HepG2 (cell line): ENCODE measurements at regions not wholly inside any gene's neighbourhood (a gene's known extent, or its start where the extent isn't known, plus 50 kb on each side); places are given as distances from the start of the nearest gene placed in this dataset.

Source experiments
- ATAC-seq: fragments of 200-7000 bp; cut with Tn5 transposase; 3 replicates; pipeline ENCODE4 v1.9.1; 2020; ENCODE audit warnings: mild to moderate bottlenecking, moderate library complexity
- BruUV-seq: library from RNA; stranded (reverse); fragments of 400-500 nt; replicated peaks from 2 replicates; lab custom pipeline; 2021; lab: Mats Ljungman, UMichigan
- CTCF ChIA-PET: fragments of 300-600 bp; formaldehyde crosslinking; extraction: SDS; loops from one replicate; lab custom pipeline; 2021; ENCODE audit warnings: low total read pairs, inconsistent platforms, low intra/inter-chr PET ratio; lab: Yijun Ruan, JAX
- POLR2A ChIA-PET: fragments of 350-600 bp; sonication (Branson Sonifier 250); formaldehyde crosslinking; loops from one replicate; lab custom pipeline; 2020; ENCODE audit warnings: antibody characterized with exemption, inconsistent platforms; lab: Yijun Ruan, JAX
- DNase-seq: peaks from one replicate; pipeline ENCODE4 v3.0.0-alpha.2; 2015; ENCODE audit warnings: low spot score
- FAIRE-seq: peaks from 3 replicates; lab custom pipeline; 2011; peaks lifted over from hg19 to GRCh38; lab: Jason Lieb, UNC
- H2AFZ ChIP-seq: one replicate; pipeline ENCODE4 v1.6.1; 2011; ENCODE audit warnings: low read length, inconsistent platforms
- H3K27ac ChIP-seq: fragments of 300-600 bp; 3 replicates; pipeline ENCODE4 v1.8.0; 2011; ENCODE audit warnings: mixed run types, mild to moderate bottlenecking, mixed read lengths, low read length, inconsistent platforms; ENCODE audit not compliant: insufficient read depth; ENCODE audit errors: extremely low read length
- H3K27me3 ChIP-seq, 2 experiments: fragments of 200-600 bp in 1 of 2; 2 replicates in 1 of 2; 3 replicates in 1 of 2; pipeline versions ENCODE4 v1.6.0 to v1.8.0; 2011; ENCODE audit warnings: low read length in 2 of 2, mild to moderate bottlenecking in 2 of 2, moderate library complexity in 2 of 2, inconsistent platforms in 1 of 2; ENCODE audit not compliant: insufficient read depth in 2 of 2, control insufficient read depth in 1 of 2
- H3K36me3 ChIP-seq, 2 experiments: fragments of 200-600 bp in 1 of 2; replicated peaks in 1 of 2; 2 replicates in 1 of 2; 3 replicates in 1 of 2; pipeline versions ENCODE4 v1.5.1 to v1.8.0; 2011; ENCODE audit warnings: low read length in 2 of 2, inconsistent platforms in 1 of 2; ENCODE audit not compliant: insufficient read depth in 2 of 2, control insufficient read depth in 1 of 2
- H3K4me1 ChIP-seq: 2 replicates; pipeline ENCODE4 v1.5.1; 2012; ENCODE audit warnings: low read length, inconsistent platforms; ENCODE audit not compliant: insufficient read depth
- H3K4me2 ChIP-seq: 2 replicates; pipeline ENCODE4 v1.6.0; 2011; ENCODE audit warnings: low read depth, low read length, inconsistent platforms
- H3K4me3 ChIP-seq, 3 experiments: fragments of 200-600 bp in 1 of 3; sonication (generic), shearing (Covaris generic) in 1 of 3; replicated peaks in 1 of 3; 2 replicates each; pipeline ENCODE4 v1.5.1; 2011 to 2016; ENCODE audit warnings: low read length in 3 of 3, inconsistent platforms in 2 of 3, low read depth in 2 of 3, mild to moderate bottlenecking in 2 of 3, control low read depth in 1 of 3, mixed read lengths in 1 of 3; ENCODE audit not compliant: insufficient read depth in 1 of 3
- H3K79me2 ChIP-seq: one replicate; pipeline ENCODE4 v1.6.1; 2011; ENCODE audit warnings: low read length, inconsistent platforms; ENCODE audit not compliant: insufficient read depth
- H3K9ac ChIP-seq: 2 replicates; pipeline ENCODE4 v1.6.0; 2011; ENCODE audit warnings: mild to moderate bottlenecking, low read depth, low read length, inconsistent platforms; ENCODE audit not compliant: insufficient read depth
- H3K9me3 ChIP-seq: 2 replicates; pipeline ENCODE4 v1.5.1; 2012; ENCODE audit warnings: mild to moderate bottlenecking, low read length
- H4K20me1 ChIP-seq: 2 replicates; pipeline ENCODE4 v1.6.0; 2011; ENCODE audit warnings: inconsistent platforms, mild to moderate bottlenecking, low read length, moderate library complexity; ENCODE audit not compliant: insufficient read depth
- BCL3 ChIP-seq: sonication (generic); formaldehyde crosslinking; IDR thresholded peaks from 2 replicates; pipeline ENCODE4 v1.5.1; 2020; ENCODE audit warnings: mild to moderate bottlenecking, missing genetic modification reagents, moderate library complexity
- CEBPB ChIP-seq: IDR thresholded peaks from 2 replicates; pipeline ENCODE4 v1.6.1; 2011; ENCODE audit warnings: low read depth, low read length, improper control_type of control experiment, borderline replicate concordance
- FOXA1 ChIP-seq, 2 experiments: fragments of 450-650 bp in 1 of 2; sonication (generic) in 1 of 2; formaldehyde crosslinking in 1 of 2; IDR thresholded peaks; 2 replicates each; pipeline versions ENCODE4 v1.4.0 to v1.6.1; 2016 to 2020; ENCODE audit warnings: missing genetic modification reagents in 1 of 2
- IRX3 ChIP-seq: sonication (generic); formaldehyde crosslinking; IDR thresholded peaks from 2 replicates; pipeline ENCODE4 v1.8.1; 2023; ENCODE audit warnings: mild to moderate bottlenecking, low read depth, missing genetic modification reagents, borderline replicate concordance
- LCORL ChIP-seq, 2 experiments: fragments of 450-650 bp in 1 of 2; sonication (generic) in 1 of 2; formaldehyde crosslinking in 1 of 2; IDR thresholded peaks; 2 replicates each; pipeline versions ENCODE4 v1.5.0 to v1.6.1; 2017 to 2020; ENCODE audit warnings: antibody characterized with exemption in 1 of 2, missing genetic modification reagents in 1 of 2
- NR2F2 ChIP-seq: IDR thresholded peaks from 2 replicates; pipeline ENCODE4 v1.6.1; 2012; ENCODE audit warnings: low read depth, inconsistent platforms, borderline replicate concordance
- RARA ChIP-seq: IDR thresholded peaks from 2 replicates; pipeline ENCODE4 v1.6.1; 2016; ENCODE audit warnings: missing genetic modification reagents, missing compliant biosample characterization
- TFDP2 ChIP-seq: sonication (generic); formaldehyde crosslinking; IDR thresholded peaks from 2 replicates; pipeline ENCODE4 v1.4.0; 2020; ENCODE audit warnings: missing genetic modification reagents
- ZBTB46 ChIP-seq: sonication (generic); formaldehyde crosslinking; IDR thresholded peaks from 2 replicates; pipeline ENCODE4 v1.4.0; 2020; ENCODE audit warnings: mild to moderate bottlenecking, missing genetic modification reagents, borderline replicate concordance
- ZFP37 ChIP-seq: sonication (generic); formaldehyde crosslinking; IDR thresholded peaks from 2 replicates; pipeline ENCODE4 v1.4.0; 2020; ENCODE audit warnings: missing genetic modification reagents, borderline replicate concordance
- ZMYM4 ChIP-seq: sonication (generic); formaldehyde crosslinking; IDR thresholded peaks from 2 replicates; pipeline ENCODE4 v1.8.1; 2023; ENCODE audit warnings: mild to moderate bottlenecking, missing genetic modification reagents
- ZNF629 ChIP-seq: sonication (generic); formaldehyde crosslinking; conservative IDR thresholded peaks from 2 replicates; pipeline ENCODE4 v1.5.0; 2020; ENCODE audit warnings: missing genetic modification reagents
- ZNF790 ChIP-seq: sonication (generic); formaldehyde crosslinking; IDR thresholded peaks from 2 replicates; pipeline ENCODE4 v1.8.0; 2022; ENCODE audit warnings: missing genetic modification reagents, mild to moderate bottlenecking, borderline replicate concordance
- WGBS: methylation state at CpG from one replicate; pipeline ENCODE4 v1.1.6; 2017; ENCODE audit warnings: low lambda C conversion rate; 5-methylcytosine and 5-hydroxymethylcytosine counted together
- in situ Hi-C: cut with HindIII; loops from 2 replicates; pipeline ENCODE4 v1.10.0; 2017; ENCODE audit warnings: low pct_unique_long_range_greater_than_20kb; ENCODE audit not compliant: extremely low pct_ligation_motif_present
- intact Hi-C: fragments of 100-400 bp; cut with micrococcal nuclease; formaldehyde crosslinking; loops from one replicate; pipeline ENCODE4 v1.10.0; 2022; ENCODE audit not compliant: unreplicated experiment

- H2AFZ ChIP-seq: no peak overlapping the region
- WGBS: 52% methylated on average over 5 of the region's 5 CpGs
- FAIRE-seq: no peak
- H3K4me1 ChIP-seq: peaks cover 69% of the 10 kb centered on the region
- in situ Hi-C loops: no loop called here
- peak overlapping the region; percentile 67 for H3K4me2 ChIP-seq
- ChIA-PET POLR2A (interaction anchor here (2.2 kb wide), 1 partner anchor 20 kb away, joined by 9 read pairs; no protein-coding TSS in a partner anchor), CTCF (no interaction called here)
- no TSS peak for BruUV-seq
- DNase-seq: no peak
- no peaks in the 10 kb centered on the region for H3K36me3 ChIP-seq
- no peaks in the 10 kb centered on the region for H3K27me3 ChIP-seq
- no peak for TF ChIP-seq LCORL (IDR thresholded peaks at IDR 0.05)
- TF ChIP-seq LCORL (CRISPR knock-in tag; IDR thresholded peaks at IDR 0.05): no peak
- TF ChIP-seq ZNF629 (CRISPR knock-in tag): 0 out of 2 replicates have a peak, but pooled peaks have one; percentile 26
- peak overlapping the region; percentile 58 for H3K9ac ChIP-seq
- H3K79me2 ChIP-seq: no peaks in the 10 kb centered on the region
- ATAC-seq: no peak
- peak overlapping the region; percentile 80 for H3K27ac ChIP-seq
- H3K9me3 ChIP-seq: no peaks in the 10 kb centered on the region
- intact Hi-C loops: loop anchor here (10.0 kb wide), 1 partner anchor 223 kb away; the partner anchor contains the start of gene FGGY
- no peaks in the 10 kb centered on the region for H4K20me1 ChIP-seq
- H3K4me3 ChIP-seq: peak overlapping the region in 1 of 3 experiments; percentile 17; a peak in 1 of 6 replicates
Measured at GRCh38 chr1:59071876-59072582, 224.9 kb upstream of the FGGY start.

DNA sequence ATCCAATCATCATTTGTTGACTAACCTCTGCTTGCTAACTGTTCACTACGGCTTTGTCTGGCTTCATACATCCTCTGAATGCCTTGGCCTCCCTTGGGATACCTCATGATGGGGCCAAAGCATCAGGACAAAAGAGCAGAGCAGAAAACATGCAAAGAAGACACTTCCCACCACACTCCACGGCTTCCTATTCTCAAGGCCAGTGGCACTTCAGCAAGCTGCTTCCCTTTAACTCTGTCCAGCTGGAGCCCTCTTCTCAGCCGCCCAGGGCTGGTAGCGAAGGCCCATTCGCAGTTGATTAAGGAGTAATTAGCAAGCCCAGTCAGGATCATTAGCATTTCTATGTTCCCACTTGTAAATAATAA, 224.3 kb upstream of the FGGY start:
- H3K4me2 ChIP-seq: no peak overlapping the region
- no TSS peak for BruUV-seq
- intact Hi-C loops: loop anchor here (10.0 kb wide), 1 partner anchor 222 kb away; the partner anchor contains the start of gene FGGY
- TF ChIP-seq RARA (CRISPR knock-in tag): no peak
- no peak for TF ChIP-seq IRX3 (CRISPR knock-in tag)
- no peak for TF ChIP-seq TFDP2 (CRISPR knock-in tag)
- TF ChIP-seq BCL3 (CRISPR knock-in tag): no peak
- TF ChIP-seq FOXA1 (IDR thresholded peaks at IDR 0.05): no peak
- no peak for TF ChIP-seq FOXA1 (CRISPR knock-in tag; IDR thresholded peaks at IDR 0.05)
- no peak for TF ChIP-seq NR2F2
- TF ChIP-seq ZBTB46 (CRISPR knock-in tag): no peak
- no peak for TF ChIP-seq CEBPB
- TF ChIP-seq ZNF790 (CRISPR knock-in tag): no peak
- TF ChIP-seq ZFP37: no peak
- no peak for TF ChIP-seq ZMYM4

More for the DNA sequence above, 224.3 kb upstream of the FGGY start:
- CTCF ChIA-PET: no interaction called here
- Histone ChIP-seq H3K36me3 (no peaks in the 10 kb centered on the region), H3K79me2 (no peaks in the 10 kb centered on the region), H3K9me3 (no peaks in the 10 kb centered on the region), H3K9ac (no peak overlapping the region), H4K20me1 (no peaks in the 10 kb centered on the region), H3K4me1 (peaks cover 65% of the 10 kb centered on the region), H3K4me3 (no peak overlapping the region), H3K27ac (no peak overlapping the region), H3K27me3 (no peaks in the 10 kb centered on the region), H2AFZ (no peak overlapping the region)
- POLR2A ChIA-PET: interaction anchor here (2.2 kb wide), 1 partner anchor 20 kb away, joined by 9 read pairs; no protein-coding TSS in a partner anchor
- ATAC-seq (no peak), FAIRE-seq (no peak), DNase-seq (no peak)
- 84% methylated on average over 5 of the region's 5 CpGs for WGBS
- in situ Hi-C loops: no loop called here
